ENCODE measurements at regions not wholly inside any gene's neighbourhood (a gene's known extent, or its start where the extent isn't known, plus 50 kb on each side); places are given as distances from the start of the nearest gene placed in this dataset.

DNA sequence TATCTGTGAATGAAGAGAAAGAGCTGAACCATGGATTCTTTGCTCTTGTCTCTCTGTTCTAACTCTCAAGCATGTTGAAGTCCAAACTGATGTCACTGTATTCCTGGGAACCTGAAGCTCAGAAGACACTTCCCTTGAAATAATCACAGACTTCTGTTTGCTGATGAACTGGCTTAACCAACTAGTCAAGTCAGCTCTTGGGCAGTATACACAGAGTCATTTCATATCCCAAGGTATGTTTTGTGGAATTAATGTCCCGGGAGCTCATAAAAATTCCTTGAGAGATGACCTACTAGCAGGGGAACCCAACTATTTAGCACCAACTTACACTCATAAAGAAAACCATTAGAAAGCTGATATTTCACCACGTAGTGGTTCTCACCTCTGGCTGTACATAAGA lies 156.6 kb downstream of the NR4A2 start:
- intact Hi-C loops (cut with DNase I), result no loop called here
- DNase-seq, result no peak
- no peak for ATAC-seq

GRCh38 chr2:156170929-156171328 lies 161.6 kb downstream of the NR4A2 start:
- ATAC-seq (no peak), DNase-seq (no peak)
- intact Hi-C loops (cut with DNase I), result no loop called here

DNA sequence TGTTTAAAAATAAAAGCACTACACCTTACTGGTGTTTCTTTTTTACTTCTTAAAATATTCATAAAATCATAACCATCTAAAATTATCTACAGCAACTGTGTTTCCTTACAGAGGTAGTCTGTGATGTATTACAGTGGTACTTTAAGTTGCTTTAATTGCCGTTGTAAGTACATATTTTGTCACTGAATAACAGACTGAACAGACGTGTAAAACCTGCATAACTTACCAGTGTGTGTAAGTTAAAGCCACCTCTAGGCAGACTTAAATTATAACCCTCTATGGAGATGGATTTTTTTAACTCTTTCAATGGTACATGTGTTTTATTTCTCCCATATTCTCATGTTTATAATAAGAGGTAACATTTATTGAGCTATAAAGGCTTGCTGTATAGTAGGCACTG lies 166.8 kb downstream of the NR4A2 start:
- ATAC-seq (no peak), DNase-seq (no peak)
- intact Hi-C loops (cut with DNase I), result no loop called here

GRCh38 chr2:156164091-156164720 lies 168.3 kb downstream of the NR4A2 start:
- DNase-seq, result no peak
- ATAC-seq, result no peak
- intact Hi-C loops (cut with DNase I), result no loop called here

DNA sequence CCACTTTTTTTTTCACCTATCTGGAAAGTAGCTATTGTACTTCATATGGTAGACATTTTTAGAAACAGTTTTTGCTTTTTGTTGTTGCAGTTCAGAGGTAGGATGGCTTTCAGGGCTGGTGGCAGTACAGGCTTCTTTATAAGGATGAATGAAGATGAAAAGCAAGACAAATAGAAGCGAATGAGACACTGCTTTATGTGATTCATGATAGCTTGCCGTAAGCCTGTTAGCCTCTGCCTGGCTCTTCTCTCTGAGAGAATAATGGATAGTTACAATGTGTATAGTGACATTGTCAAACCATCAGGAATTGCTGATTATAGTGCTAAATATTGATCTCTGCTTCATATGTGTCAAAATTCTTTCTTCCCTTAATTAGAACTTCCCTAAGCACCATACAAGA lies 173.7 kb downstream of the NR4A2 start:
- intact Hi-C loops (cut with DNase I), result no loop called here
- DNase-seq (no peak), ATAC-seq (no peak)

DNA sequence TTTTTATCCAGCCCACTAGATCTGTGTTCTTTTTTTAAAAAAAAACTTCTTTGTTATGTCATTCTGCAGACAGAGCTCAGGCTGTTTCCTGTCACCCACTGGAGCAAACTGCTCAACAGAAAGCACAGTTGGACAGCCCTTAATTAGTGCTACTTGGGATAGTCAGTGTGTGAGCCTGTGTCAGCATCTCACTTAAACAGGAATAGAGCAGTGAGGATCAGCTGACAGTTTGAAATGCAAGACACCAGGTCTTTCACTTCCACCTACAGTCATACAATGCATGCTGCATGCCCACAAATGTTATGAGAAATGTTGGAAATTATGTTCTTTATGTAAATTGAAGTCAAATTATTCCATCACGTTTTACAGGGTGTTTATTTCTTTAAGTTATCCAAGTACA lies 174.9 kb downstream of the NR4A2 start:
- no peak for ATAC-seq
- no peak for DNase-seq
- intact Hi-C loops (cut with DNase I), result no loop called here

DNA sequence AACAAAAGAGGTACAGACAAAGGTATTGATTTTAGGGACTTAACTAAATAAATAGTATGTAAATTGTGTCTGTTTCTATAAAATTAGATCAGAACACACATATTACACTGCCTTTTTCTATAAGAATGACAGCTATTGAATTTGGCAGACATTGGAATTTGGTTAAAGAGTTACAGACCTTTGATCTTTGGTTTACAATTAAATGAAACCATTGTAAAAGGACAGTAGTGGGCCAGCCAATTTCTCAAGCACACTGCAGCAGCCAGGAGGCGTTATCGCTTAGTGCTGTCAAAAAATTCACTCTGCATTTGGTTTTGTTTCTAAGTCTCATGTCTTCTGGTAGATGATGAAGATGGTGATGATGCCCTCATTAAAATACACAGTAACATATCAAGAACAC lies 175.9 kb downstream of the NR4A2 start:
- ATAC-seq (no peak), DNase-seq (no peak)
- intact Hi-C loops (cut with DNase I), result no loop called here

DNA sequence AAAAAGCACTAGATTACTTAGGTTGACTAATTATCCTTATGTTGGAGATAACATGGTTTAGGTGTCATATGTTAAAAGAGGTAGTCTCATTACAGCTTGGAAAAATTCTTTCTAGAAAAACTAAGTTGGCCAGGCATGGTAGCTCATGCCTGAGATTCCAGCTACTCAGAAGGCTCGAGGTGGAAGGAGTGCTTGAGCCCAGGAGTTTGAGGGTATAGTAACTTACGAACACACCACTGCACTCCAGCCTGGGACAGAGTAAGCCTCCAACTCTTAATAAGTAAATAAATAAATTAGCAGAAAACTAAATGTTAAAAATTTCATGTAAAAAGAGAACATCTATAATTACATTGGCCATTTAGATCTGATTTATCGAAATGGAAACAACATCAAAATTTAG lies 177.2 kb downstream of the NR4A2 start:
- DNase-seq (no peak), ATAC-seq (no peak)
- intact Hi-C loops (cut with DNase I), result no loop called here

DNA sequence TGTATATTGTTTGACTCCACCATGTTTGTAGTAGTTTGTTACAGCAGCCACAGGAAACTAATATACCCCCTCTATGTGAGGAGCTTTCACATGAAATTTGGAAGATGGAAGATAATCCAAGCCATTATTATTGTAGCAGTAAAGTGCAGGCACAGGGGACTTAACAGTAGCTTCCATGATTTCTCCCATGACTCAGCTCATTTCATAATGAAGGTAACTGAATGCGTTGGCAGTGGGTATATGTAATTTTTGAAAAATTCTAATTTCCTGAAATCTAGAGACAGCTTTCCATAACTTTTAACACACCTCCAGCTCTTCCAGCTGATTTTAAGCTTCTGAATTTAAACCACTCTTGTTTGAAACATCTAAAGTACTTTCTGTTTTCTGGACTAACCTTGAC lies 181.2 kb downstream of the NR4A2 start:
- no peak for DNase-seq
- no peak for ATAC-seq
- intact Hi-C loops (cut with DNase I), result no loop called here

DNA sequence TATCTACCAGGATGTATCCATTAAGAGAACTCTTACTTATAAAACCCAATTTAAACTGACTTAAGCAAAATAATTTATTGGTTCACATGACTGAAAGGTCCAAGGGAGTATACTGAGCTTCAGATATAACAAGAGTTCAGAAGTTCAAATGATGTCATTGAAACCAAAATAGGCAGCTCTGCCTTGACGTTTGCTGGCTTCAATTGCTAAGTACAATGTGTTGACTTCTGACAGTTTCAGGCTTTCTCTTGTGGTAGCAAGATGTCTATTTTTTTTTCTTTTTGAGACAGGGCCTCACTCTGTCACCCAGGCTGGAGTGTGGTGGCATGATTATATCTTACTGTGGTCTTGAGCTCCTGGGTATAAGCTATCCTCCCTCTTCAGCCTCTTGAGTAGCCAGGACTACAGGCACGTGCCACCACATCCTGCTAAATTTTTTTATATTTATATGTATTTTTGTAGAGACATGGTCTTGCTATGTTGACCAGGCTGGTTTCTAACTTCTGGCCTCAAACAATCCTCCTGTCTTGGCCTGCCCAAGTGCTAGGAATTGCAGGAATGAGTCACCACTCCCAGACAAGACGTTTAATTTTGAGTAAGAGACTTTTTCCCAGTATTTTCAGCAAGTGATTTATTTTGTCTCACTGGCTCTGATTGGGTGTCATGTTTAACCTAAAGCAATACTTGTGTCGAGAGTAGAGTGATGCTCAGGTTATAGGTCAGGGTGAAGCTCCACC lies 184.8 kb downstream of the NR4A2 start:
- no peak for DNase-seq
- intact Hi-C loops (cut with DNase I), result no loop called here
- peak in 1 of 2 donors; percentile 65 for ATAC-seq

DNA sequence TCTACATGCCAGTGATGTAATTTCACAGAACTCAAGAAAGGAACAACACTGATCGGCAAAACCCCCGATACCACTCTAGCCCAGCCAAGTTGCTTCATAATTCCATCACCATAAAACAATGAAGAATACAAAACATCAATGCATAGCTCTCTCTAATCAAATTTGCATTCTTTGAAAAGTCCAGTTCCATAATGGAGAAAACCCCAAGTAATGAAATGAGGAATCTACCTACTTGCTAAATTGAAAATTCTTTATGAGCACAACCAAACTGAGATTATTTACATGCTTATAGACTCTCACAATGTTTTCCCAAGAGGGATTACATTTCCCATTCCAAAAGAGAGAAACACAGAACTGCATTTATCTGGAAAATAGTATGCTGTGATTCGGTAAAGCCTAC lies 186.5 kb downstream of the NR4A2 start:
- DNase-seq (no peak), ATAC-seq (no peak)
- intact Hi-C loops (cut with DNase I), result no loop called here

GRCh38 chr2:156145469-156145868 lies 187.1 kb downstream of the NR4A2 start:
- intact Hi-C loops (cut with DNase I), result no loop called here
- no peak for ATAC-seq
- no peak for DNase-seq

DNA sequence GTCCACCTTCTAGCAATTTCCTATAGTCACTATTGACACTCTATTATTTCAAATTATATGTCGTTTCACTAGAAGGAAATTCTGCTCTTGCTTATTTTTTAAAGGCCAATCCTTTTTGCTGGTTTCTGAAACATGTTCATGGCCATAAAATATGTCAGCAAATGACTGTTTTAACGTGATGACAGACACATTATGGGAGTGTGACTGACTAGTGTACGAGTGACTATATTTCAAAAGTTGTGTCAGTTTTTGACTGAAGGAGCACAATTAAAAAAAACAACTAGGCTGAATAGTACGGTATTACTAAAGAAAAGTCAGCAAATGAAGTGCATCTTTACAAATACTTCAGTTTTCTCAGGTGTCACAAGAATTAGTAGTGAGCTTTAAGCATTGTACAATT lies 196.0 kb downstream of the NR4A2 start:
- DNase-seq (no peak), ATAC-seq (no peak)
- intact Hi-C loops (cut with DNase I), result no loop called here

GRCh38 chr2:156134887-156135286 lies 197.6 kb downstream of the NR4A2 start:
- ATAC-seq (no peak), DNase-seq (no peak)
- intact Hi-C loops (cut with DNase I), result no loop called here

GRCh38 chr2:156132941-156133340 lies 199.6 kb downstream of the NR4A2 start:
- no peak for ATAC-seq
- DNase-seq, result no peak
- intact Hi-C loops (cut with DNase I), result no loop called here

DNA sequence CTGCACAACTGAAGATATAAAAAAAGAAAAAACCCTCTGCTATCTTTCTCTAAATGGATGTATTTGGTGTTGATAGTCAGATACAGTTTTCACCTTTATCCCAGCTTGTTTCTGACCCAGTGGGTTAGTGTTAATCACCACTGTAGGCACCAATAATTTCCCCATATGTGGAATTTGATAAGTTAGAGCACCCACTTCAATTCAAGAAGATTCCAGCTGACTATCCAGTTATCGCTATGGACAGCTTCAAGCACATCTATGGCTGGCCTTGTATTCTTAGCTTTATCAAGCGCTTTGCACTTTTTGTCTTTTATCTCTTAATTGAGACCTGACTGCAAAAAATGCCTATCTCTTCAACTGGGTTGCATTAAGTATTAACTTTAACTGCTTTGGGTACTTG lies 200.4 kb downstream of the NR4A2 start:
- intact Hi-C loops (cut with DNase I), result no loop called here
- no peak for ATAC-seq
- no peak for DNase-seq

DNA sequence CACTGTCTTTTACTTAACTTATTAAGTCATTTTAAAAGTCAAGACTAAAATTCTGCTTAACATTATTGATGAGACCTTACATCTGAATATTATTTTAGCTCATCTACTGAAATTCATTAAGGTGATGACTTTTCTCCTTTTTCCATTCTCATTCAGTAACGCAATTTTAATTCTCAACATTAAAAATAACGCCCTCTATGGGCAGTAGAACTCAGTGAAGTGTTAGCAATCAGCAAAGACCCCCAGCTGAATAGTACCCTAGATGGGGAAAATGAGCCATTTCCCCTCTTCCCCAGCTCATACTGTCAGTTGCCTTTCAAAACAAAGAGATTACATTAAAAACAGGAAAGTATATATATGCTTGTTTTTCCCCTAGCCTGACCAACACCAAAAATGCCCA lies 203.3 kb downstream of the NR4A2 start:
- intact Hi-C loops (cut with DNase I), result no loop called here
- ATAC-seq (no peak), DNase-seq (no peak)

DNA sequence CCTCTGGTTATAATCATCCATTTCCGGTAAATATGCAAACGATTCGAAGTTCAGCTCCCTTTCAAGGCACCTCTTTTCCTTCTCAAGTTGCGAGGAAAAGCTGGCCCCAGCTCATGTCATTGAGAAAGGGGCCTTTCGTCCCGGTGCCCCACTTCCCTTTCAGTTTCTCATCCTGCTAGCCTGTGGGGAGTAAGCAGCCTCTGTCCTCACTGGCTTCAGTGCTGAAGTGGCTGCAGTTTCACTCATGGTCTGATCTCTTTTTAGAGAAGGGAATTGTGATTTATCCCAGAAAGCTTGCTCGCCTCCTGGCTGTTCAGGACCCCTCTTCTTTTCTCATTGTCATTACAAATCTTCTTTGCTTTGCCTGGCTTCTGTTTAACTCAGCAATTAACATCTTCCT lies 207.5 kb downstream of the NR4A2 start:
- intact Hi-C loops (cut with DNase I), result no loop called here
- DNase-seq (no peak), ATAC-seq (no peak)

- no peak for DNase-seq
- ATAC-seq, result no peak
- intact Hi-C loops (cut with DNase I), result no loop called here
These were observed 208.1 kb downstream of the NR4A2 start for GRCh38 chr2:156124458-156124857.

GRCh38 chr2:156118753-156119416 lies 213.6 kb downstream of the NR4A2 start:
- intact Hi-C loops (cut with DNase I), result no loop called here
- DNase-seq (no peak), ATAC-seq (no peak)

GRCh38 chr2:156116113-156116512 lies 216.4 kb downstream of the NR4A2 start:
- DNase-seq (no peak), ATAC-seq (no peak)
- intact Hi-C loops (cut with DNase I), result no loop called here

Data from left cardiac atrium (tissue), 4 donors.